ENCODE measurements at regions not wholly inside any gene's neighbourhood (a gene's known extent, or its start where the extent isn't known, plus 50 kb on each side); places are given as distances from the start of the nearest gene placed in this dataset.

GRCh38 chr3:153649286-153649839 is 471.8 kb upstream of the ARHGEF26 start:
- H3K9me3 ChIP-seq (ENCODE audit: insufficient read depth, low read depth, low read length): no peaks in the 10 kb centered on the region
- H4K91ac ChIP-seq (ENCODE audit: low read depth, low read length): no peak overlapping the region

GRCh38 chr3:153652076-153652475 is 469.1 kb upstream of the ARHGEF26 start:
- Histone ChIP-seq H3K14ac (ENCODE audit: low read length) (no peak overlapping the region), H3K4me1 (ENCODE audit: control insufficient read depth in 1 of 2, insufficient read depth in 2 of 2, low read length in 2 of 2) (no peaks in the 10 kb centered on the region), H4K12ac (ENCODE audit: low read depth, low read length) (no peak overlapping the region), H4K8ac (ENCODE audit: low read depth, low read length) (no peak overlapping the region), H3K9me3 (ENCODE audit: insufficient read depth, low read depth, low read length) (no peaks in the 10 kb centered on the region), H3K27me3 (ENCODE audit: insufficient read depth, low read length) (no peaks in the 10 kb centered on the region), H2AK5ac (ENCODE audit: low read length) (no peak overlapping the region), H3K79me1 (ENCODE audit: low read length) (no peaks in the 10 kb centered on the region), H3K79me2 (ENCODE audit: control insufficient read depth, insufficient read depth, low read length, poor library complexity) (no peaks in the 10 kb centered on the region), H4K91ac (ENCODE audit: low read depth, low read length) (no peak overlapping the region), H3K4me3 (ENCODE audit: low read depth, low read length) (no peak overlapping the region), H3K18ac (ENCODE audit: low read length) (no peak overlapping the region), H2AFZ (ENCODE audit: insufficient read depth, low read length, poor library complexity) (no peak overlapping the region), H2BK12ac (ENCODE audit: low read length) (no peak overlapping the region), H3K4ac (ENCODE audit: low read depth, low read length) (no peak overlapping the region), H3K27ac (ENCODE audit: low read depth, low read length) (no peak overlapping the region), H3K23ac (ENCODE audit: low read length) (no peak overlapping the region), H2BK5ac (ENCODE audit: low read depth, low read length, poor library complexity) (no peak overlapping the region), H3K9ac (ENCODE audit: low read length) (no peak overlapping the region), H3K4me2 (ENCODE audit: low read length) (no peak overlapping the region), H3K36me3 (ENCODE audit: control insufficient read depth in 1 of 2, insufficient read depth in 2 of 2, low read length in 2 of 2) (no peaks in the 10 kb centered on the region), H2BK120ac (ENCODE audit: insufficient read depth, low read length, poor library complexity) (no peak overlapping the region)
- DNase-seq: no peak

More at GRCh38 chr3:153649286-153649839, 471.8 kb upstream of the ARHGEF26 start:
- no peak overlapping the region for H3K18ac ChIP-seq (ENCODE audit: low read length)
- H3K79me2 ChIP-seq (ENCODE audit: control insufficient read depth, insufficient read depth, low read length, poor library complexity): no peaks in the 10 kb centered on the region
- H3K14ac ChIP-seq (ENCODE audit: low read length): no peak overlapping the region
- no peak overlapping the region for H2BK120ac ChIP-seq (ENCODE audit: insufficient read depth, low read length, poor library complexity)
- no peaks in the 10 kb centered on the region for H3K79me1 ChIP-seq (ENCODE audit: low read length)
- DNase-seq: peak in 1 of 2 donors; percentile 36
- no peak overlapping the region for H3K27ac ChIP-seq (ENCODE audit: low read depth, low read length)
- no peak overlapping the region for H3K4me3 ChIP-seq (ENCODE audit: low read depth, low read length)
- H3K23ac ChIP-seq (ENCODE audit: low read length): no peak overlapping the region
- no peak overlapping the region for H3K9ac ChIP-seq (ENCODE audit: low read length)
- H3K4me1 ChIP-seq (ENCODE audit: control insufficient read depth in 1 of 2, insufficient read depth in 2 of 2, low read length in 2 of 2): no peaks in the 10 kb centered on the region
- H2BK5ac ChIP-seq (ENCODE audit: low read depth, low read length, poor library complexity): no peak overlapping the region
- H3K4me2 ChIP-seq (ENCODE audit: low read length): no peak overlapping the region
- no CpG with 5 or more reads among the region's 2 CpGs for WGBS (ENCODE audit: extremely low coverage, insufficient coverage, insufficient read length)
- no peak overlapping the region for H2AK5ac ChIP-seq (ENCODE audit: low read length)
- H4K8ac ChIP-seq (ENCODE audit: low read depth, low read length): no peak overlapping the region
- H3K4ac ChIP-seq (ENCODE audit: low read depth, low read length): no peak overlapping the region
- no peaks in the 10 kb centered on the region for H3K27me3 ChIP-seq (ENCODE audit: insufficient read depth, low read length)
- no peak overlapping the region for H4K12ac ChIP-seq (ENCODE audit: low read depth, low read length)
- H3K36me3 ChIP-seq (ENCODE audit: control insufficient read depth in 1 of 2, insufficient read depth in 2 of 2, low read length in 2 of 2): no peaks in the 10 kb centered on the region
- H2BK12ac ChIP-seq (ENCODE audit: low read length): no peak overlapping the region
- H2AFZ ChIP-seq (ENCODE audit: insufficient read depth, low read length, poor library complexity): no peak overlapping the region

DNA sequence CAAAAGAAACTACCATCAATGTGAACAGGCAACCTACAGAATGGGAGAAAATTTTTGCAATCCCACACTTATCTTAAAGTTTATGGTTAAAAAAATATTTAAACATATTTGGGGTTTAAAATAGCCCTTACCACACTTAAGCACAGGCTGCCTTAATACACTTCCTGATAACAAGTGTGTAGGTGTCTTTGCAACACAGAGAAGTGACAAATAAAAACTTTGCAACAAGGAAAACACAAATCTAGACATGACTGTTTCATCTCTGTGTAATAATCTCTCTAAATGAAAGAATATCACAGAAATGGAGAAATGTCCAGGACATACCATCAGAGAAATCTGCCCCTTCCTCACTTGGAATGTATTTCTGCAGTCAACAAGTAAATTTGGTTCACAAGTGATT is 464.1 kb upstream of the ARHGEF26 start:
- Histone ChIP-seq H4K12ac (ENCODE audit: low read depth, low read length) (no peak overlapping the region), H3K36me3 (ENCODE audit: control insufficient read depth in 1 of 2, insufficient read depth in 2 of 2, low read length in 2 of 2) (no peaks in the 10 kb centered on the region), H4K8ac (ENCODE audit: low read depth, low read length) (no peak overlapping the region), H3K4me3 (ENCODE audit: low read depth, low read length) (no peak overlapping the region), H3K27ac (ENCODE audit: low read depth, low read length) (no peak overlapping the region), H4K91ac (ENCODE audit: low read depth, low read length) (no peak overlapping the region), H3K4me1 (ENCODE audit: control insufficient read depth in 1 of 2, insufficient read depth in 2 of 2, low read length in 2 of 2) (no peaks in the 10 kb centered on the region), H3K9me3 (ENCODE audit: insufficient read depth, low read depth, low read length) (no peaks in the 10 kb centered on the region), H3K4me2 (ENCODE audit: low read length) (no peak overlapping the region), H3K79me2 (ENCODE audit: control insufficient read depth, insufficient read depth, low read length, poor library complexity) (no peaks in the 10 kb centered on the region), H2BK120ac (ENCODE audit: insufficient read depth, low read length, poor library complexity) (no peak overlapping the region), H3K14ac (ENCODE audit: low read length) (no peak overlapping the region), H2AK5ac (ENCODE audit: low read length) (no peak overlapping the region), H3K23ac (ENCODE audit: low read length) (no peak overlapping the region), H3K9ac (ENCODE audit: low read length) (no peak overlapping the region), H3K27me3 (ENCODE audit: insufficient read depth, low read length) (no peaks in the 10 kb centered on the region), H3K18ac (ENCODE audit: low read length) (no peak overlapping the region), H2AFZ (ENCODE audit: insufficient read depth, low read length, poor library complexity) (no peak overlapping the region), H3K79me1 (ENCODE audit: low read length) (no peaks in the 10 kb centered on the region), H2BK5ac (ENCODE audit: low read depth, low read length, poor library complexity) (no peak overlapping the region), H3K4ac (ENCODE audit: low read depth, low read length) (no peak overlapping the region), H2BK12ac (ENCODE audit: low read length) (no peak overlapping the region)
- no peak for DNase-seq

DNA sequence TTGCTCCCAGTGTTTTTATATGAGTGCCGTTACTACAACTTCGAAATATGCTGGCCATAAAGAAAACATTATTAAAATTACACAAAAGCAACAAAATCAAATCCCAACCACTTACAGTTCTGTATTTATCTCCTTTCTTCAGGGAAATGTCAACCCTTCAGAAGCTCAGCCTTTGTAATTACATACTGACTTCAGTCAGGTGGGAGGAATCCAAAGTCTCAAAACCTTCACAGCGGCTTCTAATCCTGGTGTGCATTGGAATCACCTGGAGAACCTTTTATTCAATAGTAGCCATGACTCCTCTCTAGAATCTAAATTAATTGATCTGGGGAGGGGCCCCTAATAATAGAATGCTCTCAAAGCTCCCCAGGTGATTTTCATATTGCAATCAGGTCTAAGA is 463.7 kb upstream of the ARHGEF26 start:
- H4K12ac ChIP-seq (ENCODE audit: low read depth, low read length): no peak overlapping the region
- H3K9ac ChIP-seq (ENCODE audit: low read length): no peak overlapping the region
- H3K79me2 ChIP-seq (ENCODE audit: control insufficient read depth, insufficient read depth, low read length, poor library complexity): no peaks in the 10 kb centered on the region
- no peaks in the 10 kb centered on the region for H3K27me3 ChIP-seq (ENCODE audit: insufficient read depth, low read length)
- no peak for DNase-seq
- no peak overlapping the region for H4K8ac ChIP-seq (ENCODE audit: low read depth, low read length)
- no peak overlapping the region for H2BK5ac ChIP-seq (ENCODE audit: low read depth, low read length, poor library complexity)
- no peak overlapping the region for H2BK12ac ChIP-seq (ENCODE audit: low read length)
- no peak overlapping the region for H3K14ac ChIP-seq (ENCODE audit: low read length)
- H3K23ac ChIP-seq (ENCODE audit: low read length): no peak overlapping the region
- no peak overlapping the region for H2AK5ac ChIP-seq (ENCODE audit: low read length)
- H3K4ac ChIP-seq (ENCODE audit: low read depth, low read length): no peak overlapping the region
- H3K4me1 ChIP-seq (ENCODE audit: control insufficient read depth in 1 of 2, insufficient read depth in 2 of 2, low read length in 2 of 2): no peaks in the 10 kb centered on the region
- H2AFZ ChIP-seq (ENCODE audit: insufficient read depth, low read length, poor library complexity): no peak overlapping the region
- no peak overlapping the region for H4K91ac ChIP-seq (ENCODE audit: low read depth, low read length)
- H2BK120ac ChIP-seq (ENCODE audit: insufficient read depth, low read length, poor library complexity): no peak overlapping the region
- H3K18ac ChIP-seq (ENCODE audit: low read length): no peak overlapping the region
- no peaks in the 10 kb centered on the region for H3K79me1 ChIP-seq (ENCODE audit: low read length)
- no peak overlapping the region for H3K4me3 ChIP-seq (ENCODE audit: low read depth, low read length)
- WGBS (ENCODE audit: extremely low coverage, insufficient coverage, insufficient read length): no CpG with 5 or more reads among the region's 3 CpGs
- no peak overlapping the region for H3K4me2 ChIP-seq (ENCODE audit: low read length)
- no peaks in the 10 kb centered on the region for H3K36me3 ChIP-seq (ENCODE audit: control insufficient read depth in 1 of 2, insufficient read depth in 2 of 2, low read length in 2 of 2)
- no peak overlapping the region for H3K27ac ChIP-seq (ENCODE audit: low read depth, low read length)
- H3K9me3 ChIP-seq (ENCODE audit: insufficient read depth, low read depth, low read length): no peaks in the 10 kb centered on the region

All from trophoblast cell (in vitro differentiated cells and primary cell).